ENCODE measurements at regions not wholly inside any gene's neighbourhood (a gene's known extent, or its start where the extent isn't known, plus 50 kb on each side); places are given as distances from the start of the nearest gene placed in this dataset.

DNA sequence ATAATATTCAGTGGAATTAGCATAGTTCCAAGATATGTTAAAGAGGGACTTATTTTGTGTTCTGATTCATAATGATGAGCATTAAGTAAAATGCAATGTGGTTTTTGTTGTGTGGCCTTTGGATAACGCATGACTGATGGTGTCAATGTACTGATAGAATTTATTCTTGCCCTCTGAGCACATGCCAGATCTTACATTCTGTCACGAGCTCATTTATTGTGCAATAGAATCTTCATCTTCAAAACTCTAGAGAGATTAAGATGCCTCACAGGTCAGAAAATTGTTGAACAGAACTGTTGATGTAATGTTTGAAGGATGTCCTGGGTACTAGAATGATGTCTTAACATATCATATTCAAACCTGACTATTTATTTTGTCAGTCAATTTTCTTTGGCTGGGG, 148.0 kb upstream of the HTR2A start:
- no peak for TF ChIP-seq POLR2A (IDR thresholded peaks at IDR 0.05)
- TF ChIP-seq, protein P1, sequence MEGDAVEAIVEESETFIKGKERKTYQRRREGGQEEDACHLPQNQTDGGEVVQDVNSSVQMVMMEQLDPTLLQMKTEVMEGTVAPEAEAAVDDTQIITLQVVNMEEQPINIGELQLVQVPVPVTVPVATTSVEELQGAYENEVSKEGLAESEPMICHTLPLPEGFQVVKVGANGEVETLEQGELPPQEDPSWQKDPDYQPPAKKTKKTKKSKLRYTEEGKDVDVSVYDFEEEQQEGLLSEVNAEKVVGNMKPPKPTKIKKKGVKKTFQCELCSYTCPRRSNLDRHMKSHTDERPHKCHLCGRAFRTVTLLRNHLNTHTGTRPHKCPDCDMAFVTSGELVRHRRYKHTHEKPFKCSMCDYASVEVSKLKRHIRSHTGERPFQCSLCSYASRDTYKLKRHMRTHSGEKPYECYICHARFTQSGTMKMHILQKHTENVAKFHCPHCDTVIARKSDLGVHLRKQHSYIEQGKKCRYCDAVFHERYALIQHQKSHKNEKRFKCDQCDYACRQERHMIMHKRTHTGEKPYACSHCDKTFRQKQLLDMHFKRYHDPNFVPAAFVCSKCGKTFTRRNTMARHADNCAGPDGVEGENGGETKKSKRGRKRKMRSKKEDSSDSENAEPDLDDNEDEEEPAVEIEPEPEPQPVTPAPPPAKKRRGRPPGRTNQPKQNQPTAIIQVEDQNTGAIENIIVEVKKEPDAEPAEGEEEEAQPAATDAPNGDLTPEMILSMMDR (IDR thresholded peaks at IDR 0.05): no peak
